Endodermal cell (in vitro differentiated cells): ENCODE measurements at regions not wholly inside any gene's neighbourhood (a gene's known extent, or its start where the extent isn't known, plus 50 kb on each side); places are given as distances from the start of the nearest gene placed in this dataset.
A peak's percentile ranks its signal among the peaks of the same experiment; 100 is the strongest.

Source experiments
- DNase-seq: peaks from one replicate; pipeline ENCODE4 v3.0.0-alpha.2; 2017
- H3K27ac ChIP-seq: 2 replicates; pipeline ENCODE4 v1.5.1; 2013; ENCODE audit warnings: mild to moderate bottlenecking, low read depth, low read length, moderate library complexity
- H3K27me3 ChIP-seq: 2 replicates; pipeline ENCODE4 v1.6.1; 2013; ENCODE audit warnings: mild to moderate bottlenecking, low read length, moderate library complexity; ENCODE audit not compliant: insufficient read depth, control insufficient read depth, poor library complexity, severe bottlenecking
- H3K36me3 ChIP-seq: 2 replicates; pipeline ENCODE4 v1.7.0; 2013; ENCODE audit warnings: mild to moderate bottlenecking, low read length, moderate library complexity; ENCODE audit not compliant: control insufficient read depth, insufficient read depth
- H3K4me1 ChIP-seq: one replicate; pipeline ENCODE4 v1.7.0; 2013; ENCODE audit warnings: low read length; ENCODE audit not compliant: control insufficient read depth, insufficient read depth
- H3K4me3 ChIP-seq: 2 replicates; pipeline ENCODE4 v1.5.1; 2013; ENCODE audit warnings: mild to moderate bottlenecking, low read length, moderate library complexity
- H3K9ac ChIP-seq: 2 replicates; pipeline ENCODE4 v1.6.1; 2013; ENCODE audit warnings: mild to moderate bottlenecking, low read length, moderate library complexity; ENCODE audit not compliant: poor library complexity, severe bottlenecking; ENCODE audit errors: extremely low read depth
- H3K9me3 ChIP-seq: 2 replicates; pipeline ENCODE4 v1.6.1; 2013; ENCODE audit warnings: mild to moderate bottlenecking, low read length, moderate library complexity; ENCODE audit not compliant: control insufficient read depth
- H3K27ac Mint-ChIP-seq: 2 replicates; pipeline ENCODE4 v1.8.0; 2020; ENCODE audit warnings: mixed read lengths
- H3K27me3 Mint-ChIP-seq: 2 replicates; pipeline ENCODE4 v1.8.0; 2021; ENCODE audit warnings: mild to moderate bottlenecking, mixed read lengths; ENCODE audit not compliant: insufficient read depth
- H3K36me3 Mint-ChIP-seq: 2 replicates; pipeline ENCODE4 v1.8.0; 2020; ENCODE audit warnings: low read depth, mixed read lengths
- H3K4me1 Mint-ChIP-seq: 2 replicates; pipeline ENCODE4 v1.8.0; 2020; ENCODE audit warnings: mixed read lengths
- H3K4me3 Mint-ChIP-seq: 2 replicates; pipeline ENCODE4 v1.8.0; 2020; ENCODE audit warnings: mild to moderate bottlenecking, moderate library complexity, mixed read lengths
- H3K9me3 Mint-ChIP-seq: 2 replicates; pipeline ENCODE4 v1.8.0; 2020; ENCODE audit warnings: mild to moderate bottlenecking, mixed read lengths
- CTCF ChIP-seq: fragments of 200-600 bp; sonication (generic); conservative IDR thresholded peaks from 2 replicates; pipeline ENCODE4 v1.5.0; 2021; ENCODE audit warnings: antibody characterized with exemption, mild to moderate bottlenecking
- WGBS, 2 experiments: methylation state at CpG; one replicate each; pipeline versions ENCODE4 v1.1.5 to v1.1.7; 2013; ENCODE audit warnings: missing lambda C conversion rate in 2 of 2, mixed read lengths in 1 of 2; ENCODE audit not compliant: insufficient coverage in 1 of 2, insufficient read length in 1 of 2; 5-methylcytosine and 5-hydroxymethylcytosine counted together
- microRNA-seq: library from miRNA; unstranded; fragments of <30 nt; microRNA quantifications from one replicate; pipeline ENCODE4 v1.2.0, GENCODE V29; 2020; ENCODE audit warnings: borderline microRNAs expressed

GRCh38 chr10:43026039-43026973 is 50.6 kb upstream of the RET start:
- H3K27ac ChIP-seq = no peak overlapping the region
- WGBS, 2 experiments = 15 to 28% methylated on average over 17 to 41 of the region's 41 CpGs
- no peaks in the 10 kb centered on the region for H3K36me3 ChIP-seq
- peaks cover 14% of the 10 kb centered on the region for H3K27me3 ChIP-seq
- TF ChIP-seq CTCF = no peak
- Mint-ChIP-seq H3K4me3 (peak overlapping the region; percentile 38), H3K27me3 (peaks cover 49% of the 10 kb centered on the region), H3K36me3 (no peaks in the 10 kb centered on the region), H3K4me1 (peaks cover 24% of the 10 kb centered on the region), H3K9me3 (peaks cover 12% of the 10 kb centered on the region), H3K27ac (no peak overlapping the region)
- peak; percentile 89 for DNase-seq
- no peak overlapping the region for H3K9ac ChIP-seq
- H3K4me1 ChIP-seq = peaks cover 5% of the 10 kb centered on the region
- peak overlapping the region; percentile 51 for H3K4me3 ChIP-seq
- no peaks in the 10 kb centered on the region for H3K9me3 ChIP-seq

Small RNAs in the stretch of these regions (microRNA-seq; reads per million reads assigned to microRNA genes)
- gene MIR5100 = 6.5 reads per million, percentile 38 among the genes with 10 or more reads in this experiment
